ENCODE measurements at regions not wholly inside any gene's neighbourhood (a gene's known extent, or its start where the extent isn't known, plus 50 kb on each side); places are given as distances from the start of the nearest gene placed in this dataset.
"Not testable (repeated sequence)": the region's sequence is repeated elsewhere in the genome, so short reads cannot be mapped to it uniquely, and the experiment has no call there.

DNA sequence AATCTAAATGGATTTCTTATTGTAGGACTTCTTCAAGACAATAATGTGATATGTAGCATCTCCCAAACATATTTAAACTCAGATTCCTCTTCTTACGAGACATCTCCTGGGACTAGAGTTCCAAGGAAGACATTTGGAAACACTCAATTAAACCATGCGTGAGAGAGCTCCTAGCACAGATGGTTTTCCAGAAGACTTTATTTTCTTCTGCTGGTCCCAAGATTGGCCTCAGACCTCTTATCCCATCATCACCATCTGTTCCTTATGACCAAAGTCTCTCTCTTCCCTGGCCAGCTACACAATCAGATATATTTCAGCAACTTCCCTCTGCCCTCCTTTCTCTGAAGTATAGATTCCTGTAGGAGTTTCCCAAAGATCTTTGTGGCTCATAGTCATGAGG is 93.2 kb upstream of the JARID2 start:
- TF ChIP-seq, protein P1, sequence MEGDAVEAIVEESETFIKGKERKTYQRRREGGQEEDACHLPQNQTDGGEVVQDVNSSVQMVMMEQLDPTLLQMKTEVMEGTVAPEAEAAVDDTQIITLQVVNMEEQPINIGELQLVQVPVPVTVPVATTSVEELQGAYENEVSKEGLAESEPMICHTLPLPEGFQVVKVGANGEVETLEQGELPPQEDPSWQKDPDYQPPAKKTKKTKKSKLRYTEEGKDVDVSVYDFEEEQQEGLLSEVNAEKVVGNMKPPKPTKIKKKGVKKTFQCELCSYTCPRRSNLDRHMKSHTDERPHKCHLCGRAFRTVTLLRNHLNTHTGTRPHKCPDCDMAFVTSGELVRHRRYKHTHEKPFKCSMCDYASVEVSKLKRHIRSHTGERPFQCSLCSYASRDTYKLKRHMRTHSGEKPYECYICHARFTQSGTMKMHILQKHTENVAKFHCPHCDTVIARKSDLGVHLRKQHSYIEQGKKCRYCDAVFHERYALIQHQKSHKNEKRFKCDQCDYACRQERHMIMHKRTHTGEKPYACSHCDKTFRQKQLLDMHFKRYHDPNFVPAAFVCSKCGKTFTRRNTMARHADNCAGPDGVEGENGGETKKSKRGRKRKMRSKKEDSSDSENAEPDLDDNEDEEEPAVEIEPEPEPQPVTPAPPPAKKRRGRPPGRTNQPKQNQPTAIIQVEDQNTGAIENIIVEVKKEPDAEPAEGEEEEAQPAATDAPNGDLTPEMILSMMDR (IDR thresholded peaks at IDR 0.05; ENCODE audit: control insufficient read depth, insufficient read depth, low read depth, low read length, missing control alignments) = no peak
- DNase-seq (ENCODE audit: low read depth) = no peak
- no peak overlapping the region for H3K4me3 ChIP-seq (ENCODE audit: control insufficient read depth, low read depth, low read length)

DNA sequence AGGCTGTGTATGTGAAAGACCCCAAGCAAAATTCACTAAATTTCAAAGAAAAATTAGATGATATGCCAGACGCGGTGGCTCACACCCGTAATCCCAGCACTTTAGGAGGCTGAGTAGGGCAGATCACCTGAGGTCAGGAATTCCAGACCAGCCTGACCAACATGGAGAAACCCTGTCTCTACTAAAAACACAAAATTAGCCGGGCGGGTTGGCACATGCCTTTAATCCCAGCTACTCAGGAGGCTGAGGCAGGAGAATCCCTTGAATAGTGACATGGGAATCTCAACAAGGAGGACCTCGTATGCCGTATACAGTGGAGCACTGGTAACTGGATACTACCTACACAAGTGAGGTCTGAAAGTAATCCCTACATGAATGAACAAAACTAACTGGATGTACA is 92.7 kb upstream of the JARID2 start:
- DNase-seq (ENCODE audit: low read depth) = no peak
- TF ChIP-seq, protein P1 (IDR thresholded peaks at IDR 0.05; ENCODE audit: control insufficient read depth, insufficient read depth, low read depth, low read length, missing control alignments) = no peak
- no peak overlapping the region for H3K4me3 ChIP-seq (ENCODE audit: control insufficient read depth, low read depth, low read length)

DNA sequence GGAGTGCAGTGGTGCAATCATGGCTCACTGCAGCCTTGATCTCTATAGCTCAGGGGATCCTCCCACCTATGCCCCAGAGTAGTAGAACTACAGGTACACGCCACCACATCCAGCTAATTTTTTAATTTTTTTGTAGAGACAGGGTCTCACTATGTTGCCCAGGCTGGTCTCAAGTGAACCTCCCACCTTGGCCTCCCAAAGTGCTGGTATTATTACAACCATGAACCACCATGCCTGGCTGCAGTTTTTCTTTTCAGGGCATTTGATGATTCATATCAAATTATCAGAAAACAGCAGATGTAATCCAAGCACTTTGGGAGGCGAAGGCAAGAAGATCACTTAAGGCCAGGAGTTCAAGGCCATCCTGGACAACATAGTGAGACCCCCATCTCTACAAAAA is 88.4 kb upstream of the JARID2 start:
- DNase-seq (ENCODE audit: low read depth) = no peak
- TF ChIP-seq, protein P1 (IDR thresholded peaks at IDR 0.05; ENCODE audit: control insufficient read depth, insufficient read depth, low read depth, low read length, missing control alignments) = no peak
- no peak overlapping the region for H3K4me3 ChIP-seq (ENCODE audit: control insufficient read depth, low read depth, low read length)

DNA sequence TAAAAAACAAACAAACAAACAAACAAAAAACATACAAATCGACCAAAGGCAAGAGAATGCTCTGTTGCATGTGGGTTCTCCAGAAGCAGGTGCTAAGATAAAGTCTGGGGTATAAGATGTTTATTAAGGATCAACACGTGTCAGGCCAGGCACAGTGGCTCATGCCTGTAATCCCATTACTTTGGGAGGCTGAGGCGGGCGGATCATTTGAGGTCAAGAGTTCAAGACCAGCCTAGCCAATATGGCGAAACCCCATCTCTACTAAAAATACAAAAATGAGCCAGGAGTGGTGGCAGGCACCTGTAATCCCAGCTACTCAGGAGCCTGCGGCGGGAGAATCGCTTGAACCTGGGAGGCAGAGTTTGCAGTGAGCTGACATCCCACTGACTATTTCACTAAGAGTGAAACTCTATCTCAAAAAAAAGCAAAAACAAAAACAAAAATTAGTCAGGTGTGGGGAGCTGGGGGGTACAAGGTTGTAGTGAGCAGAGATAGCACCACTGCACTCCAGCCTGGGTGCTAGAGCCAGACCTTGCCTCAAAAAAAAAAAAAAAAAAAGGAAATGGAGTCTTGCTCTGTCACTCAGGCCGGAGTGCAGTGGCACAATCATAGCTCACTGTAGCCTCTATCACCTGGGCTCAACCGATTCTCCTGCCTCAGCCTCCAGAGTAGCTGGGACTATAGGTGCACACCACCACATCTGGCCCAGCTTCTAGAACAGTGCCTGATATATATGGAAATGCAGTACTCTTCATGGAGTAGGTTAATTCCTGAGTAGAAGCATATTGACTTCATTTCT is 86.8 kb upstream of the JARID2 start:
- no peak for DNase-seq (ENCODE audit: low read depth)
- H3K4me3 ChIP-seq (ENCODE audit: control insufficient read depth, low read depth, low read length) = no peak overlapping the region
- TF ChIP-seq, protein P1 (IDR thresholded peaks at IDR 0.05; ENCODE audit: control insufficient read depth, insufficient read depth, low read depth, low read length, missing control alignments) = no peak

DNA sequence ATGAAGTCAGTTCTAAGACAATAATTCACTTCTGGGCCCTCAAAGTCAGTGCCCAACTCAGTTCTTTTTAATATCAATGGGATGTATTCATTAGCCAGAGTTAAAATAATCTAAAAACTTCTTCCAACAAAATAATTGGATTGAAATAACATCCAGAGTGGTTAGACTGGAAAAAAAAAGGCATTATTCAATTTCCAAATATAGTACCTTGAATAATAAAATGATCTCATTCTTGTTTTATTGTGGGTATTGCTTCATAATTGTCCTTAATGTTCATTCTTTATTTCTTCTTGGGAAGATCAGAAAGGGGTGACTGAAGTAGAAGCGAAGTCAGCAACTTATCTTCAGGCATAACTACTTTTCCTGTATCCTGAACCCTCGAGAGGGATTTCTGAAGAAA is 85.1 kb upstream of the JARID2 start:
- no peak overlapping the region for H3K4me3 ChIP-seq (ENCODE audit: control insufficient read depth, low read depth, low read length)
- TF ChIP-seq, protein P1 (IDR thresholded peaks at IDR 0.05; ENCODE audit: control insufficient read depth, insufficient read depth, low read depth, low read length, missing control alignments) = no peak
- peak; percentile 20 for DNase-seq (ENCODE audit: low read depth)

DNA sequence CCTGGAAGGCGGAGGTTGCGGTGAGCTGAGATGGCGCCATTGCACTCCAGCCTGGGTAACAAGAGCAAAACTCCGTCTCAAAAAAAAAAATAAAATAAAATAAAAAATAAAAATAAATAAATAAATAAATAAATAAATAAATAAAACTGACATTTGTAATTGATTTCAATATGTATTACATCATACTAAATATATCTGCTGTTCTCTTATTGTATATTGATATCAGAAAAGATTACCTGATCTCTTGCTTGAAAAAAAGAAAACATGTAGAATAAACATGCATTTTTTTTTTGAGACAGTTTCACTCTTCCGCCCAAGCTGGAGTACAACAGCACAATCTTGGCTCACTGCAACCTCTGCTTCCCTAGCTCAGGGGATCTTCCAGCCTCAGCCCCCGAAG is 81.0 kb upstream of the JARID2 start:
- not testable (repeated sequence) for DNase-seq (ENCODE audit: low read depth)

DNA sequence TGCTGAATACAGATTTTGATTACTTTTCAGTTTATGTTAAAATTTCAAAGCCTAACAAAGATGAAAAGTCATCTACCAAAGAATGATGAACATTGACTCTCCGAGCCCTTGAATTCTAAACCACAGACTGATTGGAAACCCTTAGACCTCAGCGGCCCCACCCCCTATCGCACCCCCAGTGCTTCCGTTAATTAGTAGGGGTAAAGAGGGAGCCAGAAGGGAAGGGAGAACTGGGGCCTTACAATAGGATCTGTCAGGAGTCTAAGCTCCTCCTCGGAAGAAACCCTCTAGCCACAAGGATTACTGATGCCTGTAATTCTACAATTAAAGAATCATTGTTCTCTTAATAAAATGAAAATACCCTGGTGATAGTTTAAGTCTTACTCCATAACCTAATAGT is 79.7 kb upstream of the JARID2 start:
- TF ChIP-seq, protein P1 (IDR thresholded peaks at IDR 0.05; ENCODE audit: control insufficient read depth, insufficient read depth, low read depth, low read length, missing control alignments) = no peak
- no peak overlapping the region for H3K4me3 ChIP-seq (ENCODE audit: control insufficient read depth, low read depth, low read length)
- no peak for DNase-seq (ENCODE audit: low read depth)

More for the DNA sequence above, 81.0 kb upstream of the JARID2 start:
- H3K4me3 ChIP-seq (ENCODE audit: control insufficient read depth, low read depth, low read length) = not testable (repeated sequence)
